ENCODE measurements at regions not wholly inside any gene's neighbourhood (a gene's known extent, or its start where the extent isn't known, plus 50 kb on each side); places are given as distances from the start of the nearest gene placed in this dataset.

- no peak for TF ChIP-seq POLR2A (IDR thresholded peaks at IDR 0.05)
- TF ChIP-seq CTCF (IDR thresholded peaks at IDR 0.05): no peak
These were observed 238.3 kb upstream of the NFE2L3 start for GRCh38 chr7:25913598-25914224.
